ENCODE measurements at regions not wholly inside any gene's neighbourhood (a gene's known extent, or its start where the extent isn't known, plus 50 kb on each side); places are given as distances from the start of the nearest gene placed in this dataset.

- TF ChIP-seq CTCF (IDR thresholded peaks at IDR 0.05) (no peak), RAD21 (IDR thresholded peaks at IDR 0.05; ENCODE audit: low read length) (no peak), SIN3A (IDR thresholded peaks at IDR 0.05; ENCODE audit: borderline replicate concordance, low read depth, low read length) (no peak), EZH2phosphoT487 (IDR thresholded peaks at IDR 0.05; ENCODE audit: borderline replicate concordance, low read depth) (no peak), ZBTB33 (IDR thresholded peaks at IDR 0.05; ENCODE audit: borderline replicate concordance, low read depth) (no peak), TAF1 (IDR thresholded peaks at IDR 0.05; ENCODE audit: borderline replicate concordance, low read depth, low read length) (no peak), MAX (IDR thresholded peaks at IDR 0.05; ENCODE audit: low read depth) (no peak), POLR2AphosphoS5 (IDR thresholded peaks at IDR 0.05; ENCODE audit: low read depth, low read length) (no peak), YY1 (IDR thresholded peaks at IDR 0.05; ENCODE audit: low read depth) (no peak), TEAD4 (IDR thresholded peaks at IDR 0.05; ENCODE audit: borderline replicate concordance, insufficient read depth) (no peak), USF2 (IDR thresholded peaks at IDR 0.05; ENCODE audit: borderline replicate concordance, low read depth, low read length) (no peak), EP300 (IDR thresholded peaks at IDR 0.05; ENCODE audit: borderline replicate concordance in 1 of 2, low read depth in 1 of 2, low read length in 1 of 2) (no peak)
Measured at GRCh38 chr1:96048572-96049212, 672.9 kb upstream of the PTBP2 start.

All from SK-N-SH (cell line).